HEK293T (cell line): ENCODE measurements at regions not wholly inside any gene's neighbourhood (a gene's known extent, or its start where the extent isn't known, plus 50 kb on each side); places are given as distances from the start of the nearest gene placed in this dataset.
"Not testable (repeated sequence)": the region's sequence is repeated elsewhere in the genome, so short reads cannot be mapped to it uniquely, and the experiment has no call there.

Experiments
- CTCF ChIA-PET: fragments of 350-600 bp; formaldehyde crosslinking; extraction: SDS; loops from one replicate; lab custom pipeline; 2021; ENCODE audit warnings: antibody characterized with exemption, inconsistent platforms; lab: Yijun Ruan, JAX
- POLR2A ChIA-PET: fragments of 350-600 bp; formaldehyde crosslinking; extraction: SDS; loops from one replicate; lab custom pipeline; 2020; ENCODE audit warnings: antibody characterized with exemption, inconsistent platforms; lab: Yijun Ruan, JAX
- DNase-seq: peaks from one replicate; pipeline ENCODE4 v3.0.0; 2012; ENCODE audit warnings: mixed read lengths; ENCODE audit errors: extremely low spot score
- ARNT ChIP-seq: fragments of 450-650 bp; IDR thresholded peaks from 2 replicates; pipeline ENCODE4 v1.6.1; 2017; ENCODE audit warnings: mild to moderate bottlenecking
- BHLHE40 ChIP-seq: fragments of 450-650 bp; IDR thresholded peaks from 2 replicates; pipeline ENCODE4 v1.6.1; 2016; ENCODE audit warnings: mild to moderate bottlenecking, moderate library complexity, borderline replicate concordance
- CTBP1 ChIP-seq: fragments of 450-650 bp; IDR thresholded peaks from 2 replicates; pipeline ENCODE4 v1.6.1; 2016; ENCODE audit warnings: borderline replicate concordance
- ELF4 ChIP-seq: fragments of 450-650 bp; IDR thresholded peaks from 2 replicates; pipeline ENCODE4 v1.6.1; 2017; ENCODE audit warnings: antibody characterized with exemption
- FOXA1 ChIP-seq: fragments of 450-650 bp; IDR thresholded peaks from 2 replicates; pipeline ENCODE4 v1.6.1; 2016; ENCODE audit warnings: mild to moderate bottlenecking
- FOXK2 ChIP-seq: fragments of 450-650 bp; IDR thresholded peaks from 2 replicates; pipeline ENCODE4 v1.6.1; 2016; ENCODE audit warnings: mild to moderate bottlenecking
- FOXM1 ChIP-seq: fragments of 450-650 bp; IDR thresholded peaks from 2 replicates; pipeline ENCODE4 v1.6.1; 2017; ENCODE audit warnings: mild to moderate bottlenecking, borderline replicate concordance
- HDGF ChIP-seq: fragments of 450-650 bp; IDR thresholded peaks from 2 replicates; pipeline ENCODE4 v1.6.1; 2017; ENCODE audit warnings: antibody characterized with exemption, borderline replicate concordance
- L3MBTL2 ChIP-seq: fragments of 450-650 bp; conservative IDR thresholded peaks from 2 replicates; pipeline ENCODE4 v1.6.1; 2016; ENCODE audit warnings: mild to moderate bottlenecking
- LEF1 ChIP-seq: fragments of 450-650 bp; IDR thresholded peaks from 2 replicates; pipeline ENCODE4 v1.6.1; 2017; ENCODE audit warnings: mild to moderate bottlenecking, borderline replicate concordance
- NFRKB ChIP-seq: fragments of 450-650 bp; IDR thresholded peaks from 2 replicates; pipeline ENCODE4 v1.6.1; 2016; ENCODE audit warnings: mild to moderate bottlenecking, moderate library complexity
- PKNOX1 ChIP-seq: fragments of 450-650 bp; IDR thresholded peaks from 2 replicates; pipeline ENCODE4 v1.6.1; 2016
- SP1 ChIP-seq: fragments of 450-650 bp; IDR thresholded peaks from 2 replicates; pipeline ENCODE4 v1.6.1; 2017
- SUZ12 ChIP-seq: fragments of 450-650 bp; IDR thresholded peaks from 2 replicates; pipeline ENCODE4 v1.6.1; 2016; ENCODE audit warnings: mild to moderate bottlenecking
- TARDBP ChIP-seq: fragments of 450-650 bp; IDR thresholded peaks from 2 replicates; pipeline ENCODE4 v1.6.1; 2016
- ZNF384 ChIP-seq: fragments of 450-650 bp; IDR thresholded peaks from 2 replicates; pipeline ENCODE4 v1.6.1; 2016

GRCh38 chr11:123325533-123325932, 104.5 kb upstream of the GRAMD1B start:
- ChIA-PET POLR2A (no interaction called here), CTCF (no interaction called here)
- DNase-seq = no peak
- TF ChIP-seq SP1 (no peak), L3MBTL2 (no peak), PKNOX1 (no peak), LEF1 (no peak), ZNF384 (no peak), FOXM1 (no peak), FOXA1 (no peak), ARNT (no peak), ELF4 (no peak), SUZ12 (no peak), NFRKB (no peak), FOXK2 (no peak), CTBP1 (no peak), TARDBP (no peak), BHLHE40 (no peak), HDGF (no peak)

GRCh38 chr11:123323568-123323967, 106.5 kb upstream of the GRAMD1B start:
- no peak for TF ChIP-seq BHLHE40
- TF ChIP-seq TARDBP = no peak
- TF ChIP-seq PKNOX1 = no peak
- TF ChIP-seq CTBP1 = no peak
- no peak for TF ChIP-seq LEF1
- no peak for TF ChIP-seq FOXK2
- TF ChIP-seq FOXA1 = no peak
- no peak for TF ChIP-seq ARNT
- TF ChIP-seq HDGF = no peak
- no peak for TF ChIP-seq L3MBTL2
- no peak for TF ChIP-seq FOXM1
- no peak for TF ChIP-seq SP1
- TF ChIP-seq NFRKB = no peak
- DNase-seq = no peak
- POLR2A ChIA-PET = no interaction called here
- CTCF ChIA-PET = interaction anchor here (0.7 to 1.0 kb wide), 2 partner anchors 33 to 467 kb away, joined by 3 to 4 read pairs; no protein-coding TSS in a partner anchor

- POLR2A ChIA-PET = no interaction called here
- CTCF ChIA-PET = interaction anchor here (0.5 kb wide), 1 partner anchor 13 kb away, joined by 4 read pairs; no protein-coding TSS in a partner anchor
- DNase-seq = no peak
- TF ChIP-seq BHLHE40 (no peak), L3MBTL2 (no peak), ZNF384 (no peak)
Measured at GRCh38 chr11:123321636-123322035, 108.4 kb upstream of the GRAMD1B start.

DNA sequence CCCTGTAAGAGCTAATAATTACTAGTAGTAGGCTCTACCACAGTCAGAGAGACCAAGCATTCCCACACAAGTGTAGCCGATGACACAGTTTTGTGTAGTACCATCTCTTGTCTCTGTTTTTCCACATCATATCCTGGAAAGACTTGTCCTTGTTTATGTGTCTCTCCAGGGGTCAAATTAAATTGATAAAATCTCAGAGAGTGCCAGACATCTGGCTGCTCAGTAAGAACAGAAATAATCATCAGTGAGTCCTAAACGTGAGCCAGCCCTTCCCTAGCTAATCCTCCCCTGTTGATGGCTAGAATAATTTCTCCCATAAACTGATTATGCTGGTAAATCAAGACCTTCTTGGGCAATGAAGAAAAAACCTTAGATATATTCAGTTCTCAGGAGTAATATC, 111.4 kb upstream of the GRAMD1B start:
- DNase-seq = no peak
- ChIA-PET CTCF (no interaction called here), POLR2A (no interaction called here)
- TF ChIP-seq FOXK2 (no peak), CTBP1 (no peak), ARNT (no peak), LEF1 (no peak), SUZ12 (no peak)

GRCh38 chr11:123318132-123318531, 111.9 kb upstream of the GRAMD1B start:
- POLR2A ChIA-PET, DNase-seq: not testable (repeated sequence)
- CTCF ChIA-PET = interaction anchor here (0.6 to 0.7 kb wide), 2 partner anchors 11 to 57 kb away, joined by 3 to 4 read pairs; no protein-coding TSS in a partner anchor

DNA sequence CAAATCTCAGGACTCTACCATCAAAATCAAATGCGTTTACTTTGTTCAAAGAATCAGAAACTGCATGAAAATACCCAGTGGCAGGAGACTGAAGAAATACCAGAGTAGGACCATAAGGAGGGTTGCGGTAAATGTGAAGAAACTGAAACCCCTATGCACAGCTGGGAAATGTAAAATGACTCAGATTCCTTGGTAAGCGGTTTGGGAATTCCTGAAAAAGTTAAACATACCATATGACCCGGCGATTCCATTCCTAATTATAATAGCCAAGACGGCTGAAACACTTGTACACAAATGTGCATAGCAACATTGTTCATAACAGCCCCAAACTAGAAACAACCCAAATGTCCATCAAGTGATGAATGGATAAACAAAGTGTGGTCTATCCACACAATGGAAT, 114.1 kb upstream of the GRAMD1B start:
- DNase-seq = no peak
- POLR2A ChIA-PET = no interaction called here
- CTCF ChIA-PET = no interaction called here
- no peak for TF ChIP-seq HDGF
- no peak for TF ChIP-seq ZNF384
- no peak for TF ChIP-seq ELF4
- TF ChIP-seq TARDBP = no peak
- TF ChIP-seq PKNOX1 = no peak
- no peak for TF ChIP-seq ARNT
- TF ChIP-seq BHLHE40 = no peak
- TF ChIP-seq FOXK2 = no peak

GRCh38 chr11:123314972-123315371, 115.1 kb upstream of the GRAMD1B start:
- TF ChIP-seq NFRKB = no peak
- TF ChIP-seq SUZ12 = no peak
- no peak for TF ChIP-seq FOXA1
- TF ChIP-seq LEF1 = no peak
- TF ChIP-seq PKNOX1 = no peak
- no peak for TF ChIP-seq TARDBP
- TF ChIP-seq ELF4 = no peak
- ChIA-PET POLR2A (no interaction called here), CTCF (interaction anchor here (0.9 kb wide), 1 partner anchor 11 kb away, joined by 5 read pairs; no protein-coding TSS in a partner anchor)
- DNase-seq = no peak
